ENCODE measurements at regions not wholly inside any gene's neighbourhood (a gene's known extent, or its start where the extent isn't known, plus 50 kb on each side); places are given as distances from the start of the nearest gene placed in this dataset.

GRCh38 chr1:168830562-168830961 is 101.6 kb upstream of the DPT start (continued):
- TF ChIP-seq HOMEZ (CRISPR knock-in tag; IDR thresholded peaks at IDR 0.05; ENCODE audit: low read depth), result peak; percentile 55; the same call in 1 of the 2 replicates
- TF ChIP-seq ZMYM4 (CRISPR knock-in tag; IDR thresholded peaks at IDR 0.05), result 0 out of 2 replicates have a peak, but pooled peaks have one; percentile 28
- no peak for TF ChIP-seq TSC22D2 (CRISPR knock-in tag; IDR thresholded peaks at IDR 0.05; ENCODE audit: borderline replicate concordance)
- no peak for TF ChIP-seq ZNF589 (CRISPR knock-in tag; conservative IDR thresholded peaks at IDR 0.05)
- no peak for TF ChIP-seq ZNF770 (CRISPR knock-in tag; IDR thresholded peaks at IDR 0.05)
- no peak for TF ChIP-seq TARDBP (CRISPR knock-in tag; IDR thresholded peaks at IDR 0.05)
- no peak for TF ChIP-seq ZKSCAN1 (IDR thresholded peaks at IDR 0.05; ENCODE audit: low read length)
- no peak for TF ChIP-seq DNMT1 (CRISPR knock-in tag; IDR thresholded peaks at IDR 0.05)
- no peak for TF ChIP-seq IRF1 (CRISPR knock-in tag; IDR thresholded peaks at IDR 0.05; ENCODE audit: low read depth)
- TF ChIP-seq ZNF687 (CRISPR knock-in tag; IDR thresholded peaks at IDR 0.05), result no peak
- no peak for TF ChIP-seq KLF6 (CRISPR knock-in tag; IDR thresholded peaks at IDR 0.05)
- no peak for TF ChIP-seq ARID2 (CRISPR knock-in tag; IDR thresholded peaks at IDR 0.05; ENCODE audit: borderline replicate concordance)
- no peak for TF ChIP-seq ZNF207 (IDR thresholded peaks at IDR 0.05; ENCODE audit: borderline replicate concordance)
- no peak for TF ChIP-seq ZNF570 (CRISPR knock-in tag; IDR thresholded peaks at IDR 0.05; ENCODE audit: borderline replicate concordance)
- 0 out of 2 replicates have a peak, but pooled peaks have one; percentile 20 for TF ChIP-seq ZBTB43 (CRISPR knock-in tag; conservative IDR thresholded peaks at IDR 0.05)
- no peak for TF ChIP-seq ZUFSP (CRISPR knock-in tag; IDR thresholded peaks at IDR 0.05; ENCODE audit: borderline replicate concordance)
